SK-N-SH treated with all-trans-retinoic acid at 6 μM for 48 hours (cell line): ENCODE measurements at regions not wholly inside any gene's neighbourhood (a gene's known extent, or its start where the extent isn't known, plus 50 kb on each side); places are given as distances from the start of the nearest gene placed in this dataset.

ENCODE experiments used
- ATAC-seq: fragments of 200-7000 bp; cut with Tn5 transposase; 3 replicates; pipeline ENCODE4 v1.9.1; 2020; ENCODE audit warnings: mild to moderate bottlenecking, moderate library complexity
- ARNTL ChIP-seq: fragments of 450-650 bp; formaldehyde crosslinking; IDR thresholded peaks from 2 replicates; pipeline ENCODE4 v1.5.0; 2020; ENCODE audit warnings: low read depth, mild to moderate bottlenecking, moderate library complexity, borderline replicate concordance
- BACH2 ChIP-seq: fragments of 250-450 bp; sonication (Bioruptor Pico); IDR thresholded peaks from 2 replicates; pipeline ENCODE4 v1.9.0; 2021; ENCODE audit warnings: mild to moderate bottlenecking, borderline replicate concordance
- CSDC2 ChIP-seq: fragments of 250-450 bp; sonication (Bioruptor Pico); IDR thresholded peaks from 2 replicates; pipeline ENCODE4 v1.5.0; 2020; ENCODE audit warnings: mild to moderate bottlenecking, moderate library complexity
- ESRRG ChIP-seq: fragments of 250-450 bp; sonication (Bioruptor Pico); IDR thresholded peaks from 2 replicates; pipeline ENCODE4 v1.6.1; 2021; ENCODE audit warnings: mild to moderate bottlenecking
- GLIS3 ChIP-seq: fragments of 250-450 bp; sonication (Bioruptor Pico); IDR thresholded peaks from 2 replicates; pipeline ENCODE4 v1.5.0; 2020; ENCODE audit warnings: mild to moderate bottlenecking, moderate library complexity
- ISL1 ChIP-seq: fragments of 250-450 bp; sonication (Bioruptor Pico); IDR thresholded peaks from 2 replicates; pipeline ENCODE4 v2.1.2; 2022; ENCODE audit warnings: mild to moderate bottlenecking, moderate library complexity
- PPARA ChIP-seq: fragments of 250-450 bp; sonication (Bioruptor Pico); IDR thresholded peaks from 2 replicates; pipeline ENCODE4 v1.5.0; 2020; ENCODE audit warnings: mild to moderate bottlenecking, borderline replicate concordance
- RARB ChIP-seq: fragments of 250-450 bp; sonication (Bioruptor Pico); IDR thresholded peaks from 2 replicates; pipeline ENCODE4 v1.8.0; 2021; ENCODE audit warnings: mild to moderate bottlenecking, moderate library complexity
- SNAI2 ChIP-seq: fragments of 250-450 bp; sonication (Bioruptor Pico); IDR thresholded peaks from 2 replicates; pipeline ENCODE4 v1.5.0; 2020; ENCODE audit warnings: mild to moderate bottlenecking, moderate library complexity
- TOX ChIP-seq: fragments of 250-450 bp; sonication (Bioruptor Pico); IDR thresholded peaks from 2 replicates; pipeline ENCODE4 v1.8.0; 2021; ENCODE audit warnings: mild to moderate bottlenecking, moderate library complexity, borderline replicate concordance
- ZC3H10 ChIP-seq: fragments of 250-450 bp; sonication (Bioruptor Pico); IDR thresholded peaks from 2 replicates; pipeline ENCODE4 v1.5.1; 2021; ENCODE audit warnings: mild to moderate bottlenecking, moderate library complexity
- ZFP3 ChIP-seq: fragments of 250-450 bp; sonication (Bioruptor Pico); IDR thresholded peaks from 2 replicates; pipeline ENCODE4 v1.5.0; 2020; ENCODE audit warnings: mild to moderate bottlenecking, moderate library complexity
- ZFP30 ChIP-seq: fragments of 450-650 bp; formaldehyde crosslinking; IDR thresholded peaks from 2 replicates; pipeline ENCODE4 v1.5.0; 2022; ENCODE audit warnings: mild to moderate bottlenecking, moderate library complexity
- ZNF565 ChIP-seq: fragments of 450-650 bp; formaldehyde crosslinking; conservative IDR thresholded peaks from 2 replicates; pipeline ENCODE4 v1.5.0; 2020; ENCODE audit warnings: low read depth, mild to moderate bottlenecking, moderate library complexity
- ZNF70 ChIP-seq: fragments of 450-650 bp; formaldehyde crosslinking; IDR thresholded peaks from 2 replicates; pipeline ENCODE4 v1.5.0; 2020; ENCODE audit warnings: mild to moderate bottlenecking, moderate library complexity
- ZNF8 ChIP-seq: fragments of 450-650 bp; formaldehyde crosslinking; IDR thresholded peaks from 2 replicates; pipeline ENCODE4 v1.5.0; 2020; ENCODE audit warnings: mild to moderate bottlenecking, moderate library complexity
- TF ChIP-seq, protein P1 (sequence below): fragments of 250-450 bp; sonication (Bioruptor Pico); IDR thresholded peaks from 2 replicates; pipeline ENCODE4 v1.5.1; 2021; ENCODE audit warnings: mild to moderate bottlenecking, moderate library complexity
- TF ChIP-seq, protein P2 (sequence below): fragments of 250-450 bp; sonication (Bioruptor Pico); IDR thresholded peaks from 2 replicates; pipeline ENCODE4 v1.5.1; 2020; ENCODE audit warnings: low read depth, mild to moderate bottlenecking, moderate library complexity
- TF ChIP-seq, protein P3 (sequence below): fragments of 250-450 bp; sonication (Bioruptor Pico); IDR thresholded peaks from 2 replicates; pipeline ENCODE4 v1.5.0; 2020; ENCODE audit warnings: mild to moderate bottlenecking, moderate library complexity

DNA sequence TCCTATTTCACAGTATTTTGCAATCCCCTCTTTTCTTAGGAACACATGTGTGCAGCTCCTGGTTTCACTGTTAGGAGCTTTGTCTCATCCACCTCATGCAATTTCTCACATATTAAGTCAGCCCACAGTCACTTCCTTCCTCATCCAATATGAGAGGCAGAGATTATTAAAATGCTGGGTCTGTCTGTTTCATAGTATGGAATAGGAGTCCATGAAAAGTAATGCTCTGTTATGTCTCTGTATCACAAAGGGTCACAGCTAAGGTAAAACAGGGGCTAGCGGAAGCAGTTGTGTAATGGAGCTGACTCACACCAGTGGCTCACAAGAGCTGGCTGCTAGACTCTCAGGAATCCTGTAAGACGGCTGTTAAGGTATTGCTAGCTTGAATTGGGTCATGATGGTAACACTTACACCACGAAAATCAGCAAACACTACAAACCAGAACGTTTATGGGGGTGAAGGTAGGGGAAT, 216.5 kb downstream of the EFNB2 start:
- TF ChIP-seq, protein P1, sequence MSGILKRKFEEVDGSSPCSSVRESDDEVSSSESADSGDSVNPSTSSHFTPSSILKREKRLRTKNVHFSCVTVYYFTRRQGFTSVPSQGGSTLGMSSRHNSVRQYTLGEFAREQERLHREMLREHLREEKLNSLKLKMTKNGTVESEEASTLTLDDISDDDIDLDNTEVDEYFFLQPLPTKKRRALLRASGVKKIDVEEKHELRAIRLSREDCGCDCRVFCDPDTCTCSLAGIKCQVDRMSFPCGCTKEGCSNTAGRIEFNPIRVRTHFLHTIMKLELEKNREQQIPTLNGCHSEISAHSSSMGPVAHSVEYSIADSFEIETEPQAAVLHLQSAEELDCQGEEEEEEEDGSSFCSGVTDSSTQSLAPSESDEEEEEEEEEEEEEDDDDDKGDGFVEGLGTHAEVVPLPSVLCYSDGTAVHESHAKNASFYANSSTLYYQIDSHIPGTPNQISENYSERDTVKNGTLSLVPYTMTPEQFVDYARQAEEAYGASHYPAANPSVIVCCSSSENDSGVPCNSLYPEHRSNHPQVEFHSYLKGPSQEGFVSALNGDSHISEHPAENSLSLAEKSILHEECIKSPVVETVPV, result no peak
- TF ChIP-seq ISL1 (CRISPR knock-in tag) (no peak), ZNF70 (CRISPR knock-in tag) (no peak), ZFP30 (CRISPR knock-in tag) (no peak), ARNTL (CRISPR knock-in tag) (no peak), ZNF565 (CRISPR knock-in tag) (no peak)
- ATAC-seq, result peak; percentile 92

DNA sequence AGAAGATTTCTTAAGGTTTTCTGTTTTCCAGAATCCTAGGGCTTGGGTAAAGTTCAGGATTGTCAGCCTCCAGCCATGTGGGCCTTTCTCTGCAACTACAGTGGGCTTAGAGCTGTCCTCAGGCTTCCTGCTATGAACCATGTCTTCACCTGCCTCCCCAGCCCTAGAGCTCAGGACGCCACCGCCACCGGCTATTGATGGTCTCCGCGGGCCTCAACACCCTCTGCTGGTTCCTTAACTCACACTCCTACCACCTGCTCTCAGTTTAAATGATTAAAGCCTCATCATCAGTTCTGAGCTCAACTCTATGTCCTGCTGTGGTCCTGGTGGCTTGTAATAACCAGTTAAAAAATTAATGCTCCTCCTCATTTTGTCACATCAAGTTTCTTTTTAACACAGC, 221.0 kb downstream of the EFNB2 start:
- ATAC-seq, result no peak
- TF ChIP-seq, protein P2, sequence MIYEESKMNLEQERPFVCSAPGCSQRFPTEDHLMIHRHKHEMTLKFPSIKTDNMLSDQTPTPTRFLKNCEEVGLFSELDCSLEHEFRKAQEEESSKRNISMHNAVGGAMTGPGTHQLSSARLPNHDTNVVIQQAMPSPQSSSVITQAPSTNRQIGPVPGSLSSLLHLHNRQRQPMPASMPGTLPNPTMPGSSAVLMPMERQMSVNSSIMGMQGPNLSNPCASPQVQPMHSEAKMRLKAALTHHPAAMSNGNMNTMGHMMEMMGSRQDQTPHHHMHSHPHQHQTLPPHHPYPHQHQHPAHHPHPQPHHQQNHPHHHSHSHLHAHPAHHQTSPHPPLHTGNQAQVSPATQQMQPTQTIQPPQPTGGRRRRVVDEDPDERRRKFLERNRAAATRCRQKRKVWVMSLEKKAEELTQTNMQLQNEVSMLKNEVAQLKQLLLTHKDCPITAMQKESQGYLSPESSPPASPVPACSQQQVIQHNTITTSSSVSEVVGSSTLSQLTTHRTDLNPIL (CRISPR knock-in tag), result no peak
- TF ChIP-seq ZNF8 (CRISPR knock-in tag) (no peak), GLIS3 (CRISPR knock-in tag) (no peak), RARB (CRISPR knock-in tag) (no peak), CSDC2 (CRISPR knock-in tag) (no peak), ARNTL (CRISPR knock-in tag) (no peak), SNAI2 (CRISPR knock-in tag) (no peak), ZNF70 (CRISPR knock-in tag) (no peak)

DNA sequence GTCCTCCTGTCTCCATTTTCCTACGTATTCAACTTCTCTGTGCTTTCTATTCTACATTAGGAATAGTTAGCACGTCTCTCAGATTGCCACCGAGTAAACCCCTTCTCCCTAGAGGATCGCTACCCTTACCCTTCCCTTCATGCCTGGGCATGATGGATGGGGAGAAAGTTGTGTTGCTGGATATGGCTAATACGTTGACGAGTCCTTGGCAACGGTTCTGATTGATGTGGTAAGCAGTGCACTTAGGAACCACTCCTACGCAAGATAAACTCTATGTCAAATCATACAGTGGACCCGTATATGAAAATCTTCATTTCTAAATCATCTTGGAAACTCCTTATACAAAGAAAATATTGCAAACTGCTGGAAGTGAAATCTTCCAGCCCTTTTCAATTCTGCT, 224.5 kb downstream of the EFNB2 start:
- no peak for ATAC-seq
- TF ChIP-seq PPARA, result no peak
- TF ChIP-seq, all 23 proteins: peak for 0

DNA sequence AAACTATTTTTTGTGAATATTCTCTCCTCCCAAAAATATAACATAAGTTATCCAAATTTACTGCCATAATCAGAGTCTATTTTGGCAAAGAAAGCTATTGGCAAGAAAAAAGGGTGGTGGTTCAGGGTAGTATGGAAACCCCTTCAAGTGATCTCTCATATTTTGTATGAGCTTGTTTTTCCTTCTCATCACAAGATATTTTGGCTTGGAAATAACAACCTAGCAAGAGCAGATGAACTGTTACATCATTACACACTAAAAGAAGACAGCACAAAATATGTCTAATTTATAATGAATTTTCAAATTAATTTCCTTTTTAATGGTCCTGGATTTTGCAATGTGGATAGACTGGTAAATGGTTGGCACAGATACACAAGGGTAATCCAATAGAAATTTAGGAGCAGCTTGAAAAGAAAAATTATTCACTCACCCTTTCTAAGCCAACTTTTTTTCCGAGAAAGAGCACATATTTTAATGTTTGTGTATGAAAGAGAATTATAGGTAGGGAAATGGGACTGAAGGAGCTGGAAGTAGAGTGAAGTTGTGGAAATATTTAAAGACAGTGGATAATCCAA, 225.1 kb downstream of the EFNB2 start:
- no peak for ATAC-seq
- TF ChIP-seq ZFP3, result no peak
- no peak for TF ChIP-seq ZNF70 (CRISPR knock-in tag)
- TF ChIP-seq GLIS3 (CRISPR knock-in tag), result no peak

DNA sequence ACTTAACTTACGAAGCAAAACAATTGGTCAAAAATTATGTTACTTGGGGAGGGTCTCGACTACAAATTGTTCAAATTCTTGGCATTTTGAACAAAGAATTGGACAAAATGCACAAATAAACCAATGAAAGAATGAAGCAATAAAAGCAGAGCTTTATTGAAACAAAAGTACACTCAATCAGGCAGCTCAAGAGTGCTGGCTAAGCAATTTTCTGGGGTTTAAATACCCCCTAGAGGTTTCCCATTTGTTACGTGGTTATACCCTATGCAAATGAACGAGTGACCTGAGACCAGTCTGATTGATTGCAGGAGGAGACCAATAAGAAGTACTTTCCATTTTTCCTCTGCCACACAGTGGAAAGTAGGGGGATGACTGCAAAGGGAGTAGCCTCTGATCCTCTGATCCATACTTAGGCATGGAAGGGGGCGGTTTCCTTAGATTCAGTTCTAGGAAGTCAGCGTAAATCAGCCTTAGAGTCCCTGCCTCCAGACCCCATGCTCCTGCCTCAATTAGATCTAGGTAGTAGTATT, 228.6 kb downstream of the EFNB2 start:
- no peak for ATAC-seq

DNA sequence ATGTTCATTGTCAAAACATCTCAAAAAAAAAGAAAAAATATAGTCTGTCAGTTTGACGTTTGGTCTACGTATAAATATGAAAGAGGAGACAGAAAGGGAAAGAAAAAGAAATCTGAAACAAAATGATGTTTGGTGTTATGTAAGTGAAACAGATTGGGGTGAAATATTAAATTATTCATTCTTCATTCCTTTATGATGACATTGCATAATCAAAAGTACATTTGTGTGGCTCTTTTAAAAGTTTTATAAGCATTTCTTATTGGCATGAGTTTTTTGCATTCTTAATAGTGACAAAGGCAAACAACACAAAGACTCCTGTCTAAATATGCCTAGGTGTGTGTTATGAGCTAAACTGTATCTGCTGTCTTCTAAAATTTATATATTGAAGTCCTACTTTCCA, 232.6 kb downstream of the EFNB2 start:
- no peak for TF ChIP-seq BACH2 (CRISPR knock-in tag)
- no peak for TF ChIP-seq ISL1 (CRISPR knock-in tag)
- no peak for TF ChIP-seq ESRRG (CRISPR knock-in tag)
- TF ChIP-seq RARB (CRISPR knock-in tag), result no peak
- no peak for TF ChIP-seq ZC3H10
- no peak for ATAC-seq

More for the DNA sequence above, 228.6 kb downstream of the EFNB2 start:
- TF ChIP-seq, protein P3, sequence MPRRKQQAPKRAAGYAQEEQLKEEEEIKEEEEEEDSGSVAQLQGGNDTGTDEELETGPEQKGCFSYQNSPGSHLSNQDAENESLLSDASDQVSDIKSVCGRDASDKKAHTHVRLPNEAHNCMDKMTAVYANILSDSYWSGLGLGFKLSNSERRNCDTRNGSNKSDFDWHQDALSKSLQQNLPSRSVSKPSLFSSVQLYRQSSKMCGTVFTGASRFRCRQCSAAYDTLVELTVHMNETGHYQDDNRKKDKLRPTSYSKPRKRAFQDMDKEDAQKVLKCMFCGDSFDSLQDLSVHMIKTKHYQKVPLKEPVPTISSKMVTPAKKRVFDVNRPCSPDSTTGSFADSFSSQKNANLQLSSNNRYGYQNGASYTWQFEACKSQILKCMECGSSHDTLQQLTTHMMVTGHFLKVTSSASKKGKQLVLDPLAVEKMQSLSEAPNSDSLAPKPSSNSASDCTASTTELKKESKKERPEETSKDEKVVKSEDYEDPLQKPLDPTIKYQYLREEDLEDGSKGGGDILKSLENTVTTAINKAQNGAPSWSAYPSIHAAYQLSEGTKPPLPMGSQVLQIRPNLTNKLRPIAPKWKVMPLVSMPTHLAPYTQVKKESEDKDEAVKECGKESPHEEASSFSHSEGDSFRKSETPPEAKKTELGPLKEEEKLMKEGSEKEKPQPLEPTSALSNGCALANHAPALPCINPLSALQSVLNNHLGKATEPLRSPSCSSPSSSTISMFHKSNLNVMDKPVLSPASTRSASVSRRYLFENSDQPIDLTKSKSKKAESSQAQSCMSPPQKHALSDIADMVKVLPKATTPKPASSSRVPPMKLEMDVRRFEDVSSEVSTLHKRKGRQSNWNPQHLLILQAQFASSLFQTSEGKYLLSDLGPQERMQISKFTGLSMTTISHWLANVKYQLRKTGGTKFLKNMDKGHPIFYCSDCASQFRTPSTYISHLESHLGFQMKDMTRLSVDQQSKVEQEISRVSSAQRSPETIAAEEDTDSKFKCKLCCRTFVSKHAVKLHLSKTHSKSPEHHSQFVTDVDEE (CRISPR knock-in tag), result no peak
- TF ChIP-seq RARB (CRISPR knock-in tag) (no peak), PPARA (no peak), TOX (CRISPR knock-in tag) (no peak), GLIS3 (CRISPR knock-in tag) (no peak), SNAI2 (CRISPR knock-in tag) (no peak), ARNTL (CRISPR knock-in tag) (no peak), ZNF8 (CRISPR knock-in tag) (no peak)
